NT2/D1 (cell line): ENCODE measurements at regions not wholly inside any gene's neighbourhood (a gene's known extent, or its start where the extent isn't known, plus 50 kb on each side); places are given as distances from the start of the nearest gene placed in this dataset.

Experiments
- SUZ12 ChIP-seq: IDR thresholded peaks from 2 replicates; pipeline ENCODE4 v1.6.1; 2011; ENCODE audit not compliant: insufficient read length, insufficient read depth; ENCODE audit errors: extremely low read depth
- ZNF274 ChIP-seq: IDR thresholded peaks from 2 replicates; pipeline ENCODE4 v1.6.1; 2011; ENCODE audit warnings: mild to moderate bottlenecking, low read depth, low read length

GRCh38 chr7:18369011-18369410 lies 126.5 kb upstream of the HDAC9 start:
- TF ChIP-seq ZNF274 (no peak), SUZ12 (no peak)
